LNCAP (cell line): ENCODE measurements at regions not wholly inside any gene's neighbourhood (a gene's known extent, or its start where the extent isn't known, plus 50 kb on each side); places are given as distances from the start of the nearest gene placed in this dataset.

Source experiments
- TF ChIP-seq, protein P1 (sequence below): fragments of 450-650 bp; IDR thresholded peaks from 2 replicates; pipeline ENCODE4 v1.5.1; 2017; ENCODE audit warnings: mild to moderate bottlenecking

DNA sequence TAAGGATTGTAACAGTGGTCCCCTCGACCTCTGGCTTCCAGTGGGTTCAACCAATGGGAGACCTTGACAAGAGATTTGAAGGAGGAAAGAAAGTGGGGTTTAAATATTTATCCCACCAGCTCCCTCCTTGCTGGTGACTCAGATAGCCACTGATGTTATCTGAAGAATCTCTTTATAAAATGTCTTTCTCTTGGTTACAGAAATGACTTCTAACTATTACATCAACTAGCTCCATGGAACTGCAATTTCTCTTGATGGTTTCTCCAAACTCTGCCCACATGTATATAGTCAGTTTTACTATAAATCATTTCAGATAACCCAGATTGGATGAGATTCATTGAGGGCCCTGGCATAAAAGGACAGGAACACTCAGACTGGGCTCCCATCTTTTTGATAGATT lies 920.2 kb upstream of the SOX9 start:
- TF ChIP-seq, protein P1, sequence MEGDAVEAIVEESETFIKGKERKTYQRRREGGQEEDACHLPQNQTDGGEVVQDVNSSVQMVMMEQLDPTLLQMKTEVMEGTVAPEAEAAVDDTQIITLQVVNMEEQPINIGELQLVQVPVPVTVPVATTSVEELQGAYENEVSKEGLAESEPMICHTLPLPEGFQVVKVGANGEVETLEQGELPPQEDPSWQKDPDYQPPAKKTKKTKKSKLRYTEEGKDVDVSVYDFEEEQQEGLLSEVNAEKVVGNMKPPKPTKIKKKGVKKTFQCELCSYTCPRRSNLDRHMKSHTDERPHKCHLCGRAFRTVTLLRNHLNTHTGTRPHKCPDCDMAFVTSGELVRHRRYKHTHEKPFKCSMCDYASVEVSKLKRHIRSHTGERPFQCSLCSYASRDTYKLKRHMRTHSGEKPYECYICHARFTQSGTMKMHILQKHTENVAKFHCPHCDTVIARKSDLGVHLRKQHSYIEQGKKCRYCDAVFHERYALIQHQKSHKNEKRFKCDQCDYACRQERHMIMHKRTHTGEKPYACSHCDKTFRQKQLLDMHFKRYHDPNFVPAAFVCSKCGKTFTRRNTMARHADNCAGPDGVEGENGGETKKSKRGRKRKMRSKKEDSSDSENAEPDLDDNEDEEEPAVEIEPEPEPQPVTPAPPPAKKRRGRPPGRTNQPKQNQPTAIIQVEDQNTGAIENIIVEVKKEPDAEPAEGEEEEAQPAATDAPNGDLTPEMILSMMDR = no peak

DNA sequence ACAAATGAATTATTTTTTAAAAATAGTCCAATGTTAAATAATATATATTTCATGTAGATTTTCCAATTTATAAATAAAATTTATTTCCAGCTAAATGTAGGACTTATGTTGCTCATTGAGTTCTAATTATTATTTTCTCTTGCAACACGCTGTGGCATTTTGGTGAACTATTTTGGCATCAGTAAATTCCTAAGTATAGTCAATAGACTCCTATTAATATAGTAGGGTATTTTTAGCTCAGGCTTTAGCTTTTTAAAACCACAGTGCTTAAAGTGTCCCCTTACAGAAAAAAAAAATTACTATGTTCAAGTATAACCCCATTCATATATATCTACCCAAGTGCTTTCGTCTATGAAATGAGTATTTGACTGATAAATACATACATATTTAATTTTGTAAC lies 919.2 kb upstream of the SOX9 start:
- TF ChIP-seq, protein P1 = no peak

DNA sequence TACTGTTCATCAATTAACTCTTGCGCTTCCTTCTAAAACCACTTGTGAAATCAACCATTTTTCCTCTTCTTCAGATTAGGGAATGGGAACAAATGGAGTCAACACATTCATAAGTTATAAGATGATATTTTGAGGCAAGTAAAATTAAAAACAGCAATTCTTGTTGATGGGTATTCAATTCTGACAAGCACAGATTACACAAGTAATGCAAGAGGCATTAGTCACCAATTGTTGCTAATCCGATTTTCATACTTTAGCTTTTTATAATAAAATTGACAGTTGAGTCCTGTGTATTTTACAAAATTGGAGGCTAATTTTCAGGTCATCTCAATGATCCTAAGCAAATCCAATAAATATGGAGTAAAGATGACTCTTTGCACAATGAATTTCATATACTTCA lies 918.4 kb upstream of the SOX9 start:
- TF ChIP-seq, protein P1 = no peak

DNA sequence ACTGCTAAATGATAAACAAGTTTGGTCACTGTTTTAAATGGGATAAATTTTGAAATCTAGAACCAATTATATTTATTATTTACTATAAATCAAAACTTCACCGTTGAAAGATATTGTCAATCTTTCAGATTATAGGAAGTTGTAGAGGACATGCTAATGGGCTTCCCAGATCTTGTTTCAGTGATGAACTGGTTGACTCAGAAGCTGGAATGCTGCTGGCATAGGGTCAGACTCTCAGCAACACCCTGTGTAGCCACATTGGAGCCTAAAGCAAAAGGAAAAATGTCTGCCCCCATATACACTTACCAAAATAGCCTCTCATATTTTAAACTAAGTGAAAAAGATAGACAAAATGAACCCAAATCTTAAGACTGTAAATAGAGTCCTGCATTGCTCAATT lies 916.9 kb upstream of the SOX9 start:
- TF ChIP-seq, protein P1 = no peak

DNA sequence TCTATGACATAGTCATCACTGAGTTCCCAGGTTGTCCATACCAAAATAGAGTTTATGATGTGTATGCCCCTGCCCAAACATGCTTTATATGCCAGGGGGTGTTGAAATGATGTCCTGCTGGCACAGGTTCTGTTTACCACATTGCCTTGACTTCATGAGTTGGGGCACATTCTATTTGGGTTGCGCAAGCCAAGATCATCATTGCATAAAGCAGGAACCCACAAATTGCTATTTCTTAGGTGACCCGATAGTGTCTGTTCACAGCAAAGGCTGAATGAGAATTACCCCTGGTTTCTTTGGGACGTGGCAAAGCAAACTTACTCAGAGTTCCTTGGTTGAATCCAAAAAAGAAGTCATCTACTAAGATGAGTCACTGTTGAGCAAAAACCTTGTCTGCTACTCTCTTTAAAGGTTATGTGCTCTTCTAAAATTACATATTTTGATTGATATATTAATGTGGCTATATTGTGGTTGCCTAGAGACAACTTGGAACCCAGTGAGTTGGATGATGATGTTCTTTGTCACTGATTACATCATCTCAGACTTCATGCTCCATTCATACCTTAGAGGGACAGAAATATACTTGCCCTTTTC lies 912.6 kb upstream of the SOX9 start:
- TF ChIP-seq, protein P1 = no peak

DNA sequence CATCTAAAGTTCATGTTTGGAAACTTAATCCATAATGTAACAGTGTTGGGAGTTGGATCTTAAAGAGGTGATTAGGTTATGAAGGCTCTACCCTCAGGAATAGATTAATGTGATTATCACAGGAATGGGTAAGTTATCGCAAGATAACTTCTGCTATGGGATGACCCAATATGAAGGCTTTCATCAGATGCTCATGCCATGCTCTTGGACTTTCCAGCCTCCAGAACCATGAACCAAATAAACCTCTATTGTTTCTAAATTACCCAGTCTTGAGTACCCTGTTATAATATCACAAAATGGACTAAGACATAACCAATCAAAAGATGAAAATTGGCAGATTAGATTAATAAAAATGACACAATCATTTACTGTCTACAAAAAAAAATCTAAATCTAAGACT lies 906.9 kb upstream of the SOX9 start:
- TF ChIP-seq, protein P1 = no peak

DNA sequence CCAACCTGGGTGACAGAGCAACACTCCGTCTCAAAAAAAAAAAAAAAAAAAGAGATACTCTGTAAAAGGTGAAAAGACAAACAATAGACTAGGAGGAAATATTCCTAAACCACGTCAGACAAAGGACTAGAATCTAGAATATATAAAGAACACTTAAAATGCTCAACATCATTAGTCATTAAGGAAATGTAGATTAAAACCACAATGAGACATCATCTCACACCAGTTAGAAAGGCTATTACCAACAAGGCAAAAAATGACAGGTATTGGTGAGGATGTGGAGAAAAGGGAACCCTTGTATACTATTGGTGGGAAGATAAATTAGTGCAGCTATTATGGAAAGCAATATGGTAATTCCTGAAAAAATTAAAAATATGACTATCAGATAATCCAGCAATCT lies 903.1 kb upstream of the SOX9 start:
- TF ChIP-seq, protein P1 = no peak
